ENCODE measurements at regions not wholly inside any gene's neighbourhood (a gene's known extent, or its start where the extent isn't known, plus 50 kb on each side); places are given as distances from the start of the nearest gene placed in this dataset.

DNA sequence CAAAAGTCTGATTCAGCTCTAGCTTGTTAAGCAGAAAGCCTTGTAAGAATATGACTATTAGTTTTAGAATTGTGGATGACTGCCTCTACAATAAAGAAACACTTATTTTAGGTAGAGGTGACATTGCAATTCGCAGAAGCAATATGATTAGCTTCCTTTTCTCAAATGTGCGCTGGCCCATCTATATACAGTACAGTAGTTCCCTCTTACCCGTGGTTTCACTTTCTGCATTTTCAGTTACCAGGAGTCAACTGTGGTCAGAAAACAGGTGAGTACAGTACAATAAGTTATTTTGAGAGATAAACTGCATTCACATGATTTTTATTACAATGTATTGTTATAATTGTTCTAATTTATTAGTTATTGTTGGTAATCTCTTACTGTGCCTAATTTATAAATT, 405.1 kb downstream of the GPD2 start:
- no peak overlapping the region for H3K27ac ChIP-seq (ENCODE audit: low read depth in 1 of 2, low read length in 1 of 2)
- TF ChIP-seq, protein P1, sequence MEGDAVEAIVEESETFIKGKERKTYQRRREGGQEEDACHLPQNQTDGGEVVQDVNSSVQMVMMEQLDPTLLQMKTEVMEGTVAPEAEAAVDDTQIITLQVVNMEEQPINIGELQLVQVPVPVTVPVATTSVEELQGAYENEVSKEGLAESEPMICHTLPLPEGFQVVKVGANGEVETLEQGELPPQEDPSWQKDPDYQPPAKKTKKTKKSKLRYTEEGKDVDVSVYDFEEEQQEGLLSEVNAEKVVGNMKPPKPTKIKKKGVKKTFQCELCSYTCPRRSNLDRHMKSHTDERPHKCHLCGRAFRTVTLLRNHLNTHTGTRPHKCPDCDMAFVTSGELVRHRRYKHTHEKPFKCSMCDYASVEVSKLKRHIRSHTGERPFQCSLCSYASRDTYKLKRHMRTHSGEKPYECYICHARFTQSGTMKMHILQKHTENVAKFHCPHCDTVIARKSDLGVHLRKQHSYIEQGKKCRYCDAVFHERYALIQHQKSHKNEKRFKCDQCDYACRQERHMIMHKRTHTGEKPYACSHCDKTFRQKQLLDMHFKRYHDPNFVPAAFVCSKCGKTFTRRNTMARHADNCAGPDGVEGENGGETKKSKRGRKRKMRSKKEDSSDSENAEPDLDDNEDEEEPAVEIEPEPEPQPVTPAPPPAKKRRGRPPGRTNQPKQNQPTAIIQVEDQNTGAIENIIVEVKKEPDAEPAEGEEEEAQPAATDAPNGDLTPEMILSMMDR (IDR thresholded peaks at IDR 0.05; ENCODE audit: control extremely low read depth, extremely low read depth) = no peak
- DNase-seq = no peak
- H3K4me1 ChIP-seq (ENCODE audit: control insufficient read depth in 5 of 5, insufficient read depth in 5 of 5, low read length in 5 of 5) = no peaks in the 10 kb centered on the region
- WGBS, 2 donors = 88 to 92% methylated on average over 3 of the region's 3 CpGs
- no peak overlapping the region for H3K9ac ChIP-seq (ENCODE audit: insufficient read depth in 1 of 2, low read length in 2 of 2)
- no peaks in the 10 kb centered on the region for H3K36me3 ChIP-seq (ENCODE audit: control insufficient read depth in 4 of 4, insufficient read depth in 4 of 4, low read length in 4 of 4)
- ATAC-seq (ENCODE audit: insufficient read depth, low FRiP score) = no peak
- H3K4me3 ChIP-seq = no peak overlapping the region
- no peaks in the 10 kb centered on the region for H3K27me3 ChIP-seq (ENCODE audit: control insufficient read depth in 3 of 3, insufficient read depth in 3 of 3, low read length in 2 of 3)
- peaks cover 0 to 2% (median 0%) of the 10 kb centered on the region in 4 donors for H3K9me3 ChIP-seq (ENCODE audit: control insufficient read depth in 4 of 4, insufficient read depth in 3 of 4, low read length in 3 of 4)

DNA sequence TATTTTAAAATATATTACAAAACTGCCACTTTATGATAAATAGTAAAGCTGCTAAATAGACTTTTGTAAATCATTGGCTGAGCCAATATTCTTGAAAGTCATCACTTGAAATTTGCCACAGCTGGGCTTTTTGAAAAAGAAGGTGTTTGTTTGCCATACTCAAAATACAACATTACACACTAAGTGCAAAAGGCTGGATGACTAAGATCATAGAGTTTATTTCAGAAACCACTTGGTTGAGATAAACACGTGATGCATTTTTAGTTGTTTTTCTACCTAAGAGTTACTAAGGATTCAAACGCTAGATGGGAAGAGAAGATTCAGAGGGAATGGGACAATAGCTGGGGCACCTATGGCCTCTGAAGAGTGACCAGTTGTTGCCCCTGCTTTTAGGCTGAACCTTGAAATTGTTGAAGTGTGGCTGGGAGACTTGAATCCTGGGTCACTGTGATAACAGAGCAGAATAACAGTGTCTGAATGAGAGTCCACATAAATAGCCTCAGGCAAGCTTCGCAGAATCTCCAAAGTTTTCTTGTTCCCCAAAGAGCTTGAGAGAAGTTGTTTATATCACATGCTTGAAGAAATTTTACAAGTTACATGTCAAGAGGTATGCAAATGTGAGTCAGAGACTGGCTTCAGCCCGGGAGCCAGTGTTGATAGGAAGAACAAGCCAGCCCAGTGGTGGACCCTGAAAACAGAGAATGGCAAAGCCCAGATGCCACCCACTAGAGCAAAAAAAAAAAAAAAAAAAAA, 409.8 kb downstream of the GPD2 start:
- no peak for DNase-seq
- WGBS, 2 donors = 53 to 63% methylated on average over 4 of the region's 4 CpGs
- no peak for ATAC-seq (ENCODE audit: insufficient read depth, low FRiP score)
- no peaks in the 10 kb centered on the region for H3K4me1 ChIP-seq (ENCODE audit: control insufficient read depth in 5 of 5, insufficient read depth in 5 of 5, low read length in 5 of 5)
- H3K27me3 ChIP-seq (ENCODE audit: control insufficient read depth in 3 of 3, insufficient read depth in 3 of 3, low read length in 2 of 3) = no peaks in the 10 kb centered on the region
- TF ChIP-seq, protein P1 (IDR thresholded peaks at IDR 0.05; ENCODE audit: control extremely low read depth, extremely low read depth) = no peak
- no peak overlapping the region for H3K27ac ChIP-seq (ENCODE audit: low read depth in 1 of 2, low read length in 1 of 2)
- no peaks in the 10 kb centered on the region for H3K9me3 ChIP-seq (ENCODE audit: control insufficient read depth in 4 of 4, insufficient read depth in 3 of 4, low read length in 3 of 4)
- H3K4me3 ChIP-seq = no peak overlapping the region
- H3K36me3 ChIP-seq (ENCODE audit: control insufficient read depth in 4 of 4, insufficient read depth in 4 of 4, low read length in 4 of 4) = no peaks in the 10 kb centered on the region
- no peak overlapping the region for H3K9ac ChIP-seq (ENCODE audit: insufficient read depth in 1 of 2, low read length in 2 of 2)

DNA sequence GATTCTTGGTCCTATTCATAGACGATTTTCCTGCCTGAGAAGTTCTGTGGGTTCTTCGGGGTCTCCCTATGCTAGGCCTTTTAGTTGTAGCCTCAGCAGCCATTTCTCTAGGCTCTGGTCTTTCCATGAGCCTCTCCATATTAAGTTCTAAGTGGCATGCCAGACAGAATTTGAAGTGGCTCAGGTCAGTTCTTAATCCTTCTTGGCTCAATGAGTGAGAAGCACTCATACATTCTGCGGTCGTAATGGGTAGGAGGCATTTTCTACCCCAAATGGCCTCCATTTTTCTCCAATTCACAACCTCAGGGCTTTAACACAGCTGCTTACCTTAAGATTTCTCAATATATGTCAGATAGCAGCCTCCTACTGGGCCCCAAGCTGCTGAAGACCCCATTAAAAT, 405.3 kb upstream of the GALNT5 start:
- Histone ChIP-seq H3K4me1 (ENCODE audit: control insufficient read depth in 5 of 5, insufficient read depth in 5 of 5, low read length in 5 of 5) (no peaks in the 10 kb centered on the region), H3K27me3 (ENCODE audit: control insufficient read depth in 3 of 3, insufficient read depth in 3 of 3, low read length in 2 of 3) (no peaks in the 10 kb centered on the region), H3K9ac (ENCODE audit: insufficient read depth in 1 of 2, low read length in 2 of 2) (no peak overlapping the region), H3K27ac (ENCODE audit: low read depth in 1 of 2, low read length in 1 of 2) (peak overlapping the region in 1 of 2 donors; percentile 56), H3K9me3 (ENCODE audit: control insufficient read depth in 4 of 4, insufficient read depth in 3 of 4, low read length in 3 of 4) (no peaks in the 10 kb centered on the region), H3K4me3 (no peak overlapping the region), H3K36me3 (ENCODE audit: control insufficient read depth in 4 of 4, insufficient read depth in 4 of 4, low read length in 4 of 4) (no peaks in the 10 kb centered on the region)
- TF ChIP-seq, protein P1 (IDR thresholded peaks at IDR 0.05; ENCODE audit: control extremely low read depth, extremely low read depth) = no peak
- DNase-seq (peak in 1 of 3 donors; percentile 21), ATAC-seq (ENCODE audit: insufficient read depth, low FRiP score) (peak; percentile 27)
- 73 to 81% methylated on average over 4 of the region's 4 CpGs for WGBS, 2 donors

DNA sequence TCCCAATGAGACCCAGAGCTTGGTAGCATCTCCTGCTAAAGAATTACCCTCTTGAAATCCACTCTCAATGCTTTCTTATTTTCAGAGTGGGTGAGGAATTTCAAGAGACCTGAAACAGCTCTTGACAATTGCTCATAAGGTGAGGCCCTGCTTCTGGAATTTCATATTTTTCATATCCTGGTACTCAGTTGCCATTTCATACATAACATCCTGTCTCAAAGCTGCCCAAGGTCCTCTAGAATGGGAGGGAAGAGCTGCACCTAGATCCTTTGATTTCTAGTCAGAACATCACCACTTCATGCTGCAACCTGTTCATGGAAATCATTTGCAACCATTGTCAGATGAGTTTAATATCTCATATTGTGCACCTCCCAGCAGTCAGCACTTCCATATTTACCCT, 404.8 kb upstream of the GALNT5 start:
- Histone ChIP-seq H3K9ac (ENCODE audit: insufficient read depth in 1 of 2, low read length in 2 of 2) (no peak overlapping the region), H3K4me3 (no peak overlapping the region), H3K36me3 (ENCODE audit: control insufficient read depth in 4 of 4, insufficient read depth in 4 of 4, low read length in 4 of 4) (no peaks in the 10 kb centered on the region), H3K27me3 (ENCODE audit: control insufficient read depth in 3 of 3, insufficient read depth in 3 of 3, low read length in 2 of 3) (no peaks in the 10 kb centered on the region), H3K4me1 (ENCODE audit: control insufficient read depth in 5 of 5, insufficient read depth in 5 of 5, low read length in 5 of 5) (no peaks in the 10 kb centered on the region), H3K9me3 (ENCODE audit: control insufficient read depth in 4 of 4, insufficient read depth in 3 of 4, low read length in 3 of 4) (no peaks in the 10 kb centered on the region), H3K27ac (ENCODE audit: low read depth in 1 of 2, low read length in 1 of 2) (peak overlapping the region in 1 of 2 donors; percentile 56)
- DNase-seq (peak in 2 of 3 donors; percentile 8 to 43), ATAC-seq (ENCODE audit: insufficient read depth, low FRiP score) (peak; percentile 78)
- TF ChIP-seq, protein P1 (IDR thresholded peaks at IDR 0.05; ENCODE audit: control extremely low read depth, extremely low read depth) = no peak

All from lung (tissue), 11 donors.